ENCODE measurements at regions not wholly inside any gene's neighbourhood (a gene's known extent, or its start where the extent isn't known, plus 50 kb on each side); places are given as distances from the start of the nearest gene placed in this dataset.

- TF ChIP-seq CTCF (IDR thresholded peaks at IDR 0.05): no peak
- no peak for TF ChIP-seq POLR2A (IDR thresholded peaks at IDR 0.05)
- no peak for TF ChIP-seq EP300 (IDR thresholded peaks at IDR 0.05)
Observed at GRCh38 chr6:121951918-121952379, 447.5 kb upstream of the HSF2 start.

Measured in ovary (tissue), 3 donors.